Transverse colon (tissue), 4 donors: ENCODE measurements at regions not wholly inside any gene's neighbourhood (a gene's known extent, or its start where the extent isn't known, plus 50 kb on each side); places are given as distances from the start of the nearest gene placed in this dataset.

Experiments used
- POLR2A ChIP-seq: fragments of 450-650 bp; IDR thresholded peaks from one replicate; pipeline ENCODE4 v1.6.1; 2016; ENCODE audit warnings: antibody characterized with exemption, mild to moderate bottlenecking, moderate library complexity
- POLR2AphosphoS5 ChIP-seq, 3 donors: sonication (generic); formaldehyde crosslinking; IDR thresholded peaks; one replicate each; pipeline ENCODE4 v1.6.1; 2016; ENCODE audit warnings: antibody characterized with exemption in 3 of 3
- TF ChIP-seq, protein P1 (sequence below), 5 experiments: fragments of 200-600 bp in 3 of 5; fragments of 450-650 bp in 2 of 5; sonication (generic) in 3 of 5; IDR thresholded peaks; 1 replicate in 2 of 5; 2 replicates in 3 of 5; pipeline ENCODE4 v1.5.1; 2016 to 2017; ENCODE audit warnings: antibody characterized with exemption in 5 of 5, inconsistent platforms in 3 of 5, mild to moderate bottlenecking in 2 of 5, moderate library complexity in 1 of 5

DNA sequence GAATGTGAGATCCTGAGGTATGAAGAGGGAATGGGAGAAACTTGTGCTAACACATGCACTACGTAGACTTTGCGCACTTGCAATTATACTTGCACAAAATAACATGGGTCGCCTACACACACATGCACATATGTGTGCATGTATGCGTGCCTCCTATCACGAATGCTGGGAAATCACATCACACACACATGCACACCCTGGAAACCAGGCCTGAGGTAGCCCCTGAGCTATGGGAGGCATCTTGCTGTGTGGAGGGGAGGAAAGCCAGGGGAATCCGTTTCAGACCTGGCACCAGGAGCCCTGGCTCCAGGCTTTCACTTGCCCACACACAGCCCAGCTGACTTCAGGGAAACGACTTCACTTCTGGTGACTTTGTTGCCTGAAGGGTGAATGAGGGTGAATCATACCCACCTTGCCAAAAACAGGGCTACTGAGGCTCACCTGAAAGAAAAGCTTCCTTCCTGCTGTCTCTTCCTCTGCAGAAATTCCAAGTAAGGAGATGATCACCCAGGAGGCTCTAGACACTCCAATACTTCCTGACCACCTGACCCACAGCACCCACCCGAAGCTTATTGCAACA lies 136.0 kb upstream of the NGF start:
- TF ChIP-seq POLR2A (no peak), POLR2AphosphoS5 (IDR thresholded peaks at IDR 0.05) (no peak)
- TF ChIP-seq, protein P1, sequence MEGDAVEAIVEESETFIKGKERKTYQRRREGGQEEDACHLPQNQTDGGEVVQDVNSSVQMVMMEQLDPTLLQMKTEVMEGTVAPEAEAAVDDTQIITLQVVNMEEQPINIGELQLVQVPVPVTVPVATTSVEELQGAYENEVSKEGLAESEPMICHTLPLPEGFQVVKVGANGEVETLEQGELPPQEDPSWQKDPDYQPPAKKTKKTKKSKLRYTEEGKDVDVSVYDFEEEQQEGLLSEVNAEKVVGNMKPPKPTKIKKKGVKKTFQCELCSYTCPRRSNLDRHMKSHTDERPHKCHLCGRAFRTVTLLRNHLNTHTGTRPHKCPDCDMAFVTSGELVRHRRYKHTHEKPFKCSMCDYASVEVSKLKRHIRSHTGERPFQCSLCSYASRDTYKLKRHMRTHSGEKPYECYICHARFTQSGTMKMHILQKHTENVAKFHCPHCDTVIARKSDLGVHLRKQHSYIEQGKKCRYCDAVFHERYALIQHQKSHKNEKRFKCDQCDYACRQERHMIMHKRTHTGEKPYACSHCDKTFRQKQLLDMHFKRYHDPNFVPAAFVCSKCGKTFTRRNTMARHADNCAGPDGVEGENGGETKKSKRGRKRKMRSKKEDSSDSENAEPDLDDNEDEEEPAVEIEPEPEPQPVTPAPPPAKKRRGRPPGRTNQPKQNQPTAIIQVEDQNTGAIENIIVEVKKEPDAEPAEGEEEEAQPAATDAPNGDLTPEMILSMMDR (IDR thresholded peaks at IDR 0.05) = no peak
